HG02759 (cell line): ENCODE measurements at regions not wholly inside any gene's neighbourhood (a gene's known extent, or its start where the extent isn't known, plus 50 kb on each side); places are given as distances from the start of the nearest gene placed in this dataset.
"Not testable (repeated sequence)": the region's sequence is repeated elsewhere in the genome, so short reads cannot be mapped to it uniquely, and the experiment has no call there.

ENCODE experiments used
- ATAC-seq: cut with Tn5 transposase; IDR thresholded peaks from one replicate; pipeline ENCODE4 v1.9.1; 2021; ENCODE audit warnings: mild to moderate bottlenecking, moderate library complexity; ENCODE audit not compliant: unreplicated experiment

- no peak for ATAC-seq
Observed at GRCh38 chr16:85235991-85236817, 123.9 kb upstream of the CIBAR2 start.

DNA sequence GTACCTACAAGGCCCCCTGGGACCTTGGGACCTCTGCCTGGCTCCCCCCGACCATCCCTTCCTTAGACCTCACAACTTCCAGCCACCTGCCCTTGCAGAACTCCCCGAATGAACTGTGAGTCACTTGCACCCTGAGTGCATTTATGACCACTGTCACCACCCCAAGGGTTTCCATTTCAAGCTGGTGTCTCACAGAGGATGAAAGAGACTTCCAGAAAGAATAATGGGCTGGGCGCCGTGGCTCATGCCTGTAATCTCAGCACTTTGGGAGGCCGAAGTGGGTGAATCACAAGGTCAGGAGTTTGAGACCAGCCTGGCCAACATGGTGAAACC, 124.5 kb upstream of the CIBAR2 start:
- ATAC-seq, result no peak

DNA sequence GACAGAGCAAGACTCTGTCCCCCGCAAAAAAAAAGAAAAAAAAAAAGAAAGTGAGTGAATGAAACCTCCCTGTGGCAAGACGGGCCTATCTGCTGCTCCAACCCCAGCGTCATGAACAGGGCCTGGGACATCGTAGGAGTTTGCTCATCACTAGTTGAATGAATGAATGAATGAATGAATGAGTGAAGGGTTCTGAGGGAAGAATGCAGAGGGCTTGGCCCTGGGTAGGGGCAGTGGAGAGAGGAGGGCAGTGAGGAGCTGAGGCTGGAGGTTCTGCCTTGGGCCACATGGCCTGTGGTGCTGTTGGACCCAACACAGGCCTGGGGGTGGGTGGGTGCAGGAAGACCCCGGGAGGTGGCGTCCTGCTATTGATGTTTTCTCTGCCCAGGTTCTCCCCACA, 125.5 kb upstream of the CIBAR2 start:
- ATAC-seq, result no peak

DNA sequence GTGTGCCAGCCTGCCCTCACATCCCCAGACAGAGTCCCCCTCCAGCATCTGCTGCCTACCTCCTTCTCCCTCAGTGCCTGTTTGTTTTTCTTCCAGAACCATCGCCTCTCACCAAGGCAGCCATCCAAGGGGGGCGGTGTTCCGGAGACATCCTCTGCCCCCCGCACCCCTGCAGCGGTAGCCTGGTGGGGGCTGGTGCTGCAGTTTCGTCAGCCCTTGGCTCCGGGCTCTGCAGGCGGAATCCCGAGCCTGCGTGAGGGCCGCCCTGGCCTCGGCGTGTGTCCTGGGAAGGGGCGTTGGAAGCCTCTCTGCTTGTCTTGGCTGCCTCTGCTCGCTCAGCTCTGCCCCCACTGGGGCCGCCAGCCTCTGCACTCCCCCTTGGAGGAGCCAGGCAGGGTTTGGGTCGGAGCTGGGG, 126.0 kb upstream of the CIBAR2 start:
- ATAC-seq, result no peak

DNA sequence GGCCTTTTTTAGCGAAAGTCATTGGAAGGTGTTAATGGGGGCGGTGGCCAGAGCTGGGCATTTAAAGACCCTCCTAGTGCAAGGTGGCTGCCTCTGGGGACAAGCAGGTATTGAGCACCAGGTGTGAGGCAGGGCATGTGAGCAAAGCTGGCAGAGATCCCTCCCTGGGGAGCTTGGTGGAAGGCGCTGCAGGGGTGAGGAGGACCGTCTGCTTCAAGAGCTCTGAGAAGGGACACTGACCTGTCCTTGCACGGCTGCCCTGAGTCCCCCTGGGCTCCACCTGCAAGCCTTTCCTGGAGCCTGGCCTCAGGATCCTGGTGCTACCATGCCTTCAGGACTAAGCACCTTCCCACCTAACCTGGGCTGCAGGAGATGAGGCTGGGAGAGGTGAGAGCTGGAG, 127.0 kb upstream of the CIBAR2 start:
- no peak for ATAC-seq

DNA sequence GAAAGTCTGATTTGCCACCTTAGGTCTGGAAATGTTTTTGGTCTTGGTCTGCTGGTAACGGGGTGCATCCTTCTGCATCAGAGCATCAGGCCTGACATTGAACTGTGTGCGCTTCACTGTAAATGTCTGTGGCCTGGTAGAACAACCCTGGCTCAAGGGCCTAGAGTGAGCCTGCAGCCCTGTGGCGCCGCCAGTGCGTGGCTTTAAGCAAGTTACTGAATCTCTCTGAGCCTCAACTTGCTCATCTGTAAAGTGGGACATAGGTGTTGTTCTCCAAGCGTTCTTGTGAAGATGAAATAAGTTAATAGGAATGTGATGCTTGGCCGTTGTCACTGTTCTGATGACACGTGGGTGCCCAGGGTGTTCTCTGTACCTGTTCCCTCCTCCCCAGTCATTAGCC, 127.6 kb upstream of the CIBAR2 start:
- ATAC-seq, result no peak

GRCh38 chr16:85240982-85241924, 129.0 kb upstream of the CIBAR2 start:
- no peak for ATAC-seq

DNA sequence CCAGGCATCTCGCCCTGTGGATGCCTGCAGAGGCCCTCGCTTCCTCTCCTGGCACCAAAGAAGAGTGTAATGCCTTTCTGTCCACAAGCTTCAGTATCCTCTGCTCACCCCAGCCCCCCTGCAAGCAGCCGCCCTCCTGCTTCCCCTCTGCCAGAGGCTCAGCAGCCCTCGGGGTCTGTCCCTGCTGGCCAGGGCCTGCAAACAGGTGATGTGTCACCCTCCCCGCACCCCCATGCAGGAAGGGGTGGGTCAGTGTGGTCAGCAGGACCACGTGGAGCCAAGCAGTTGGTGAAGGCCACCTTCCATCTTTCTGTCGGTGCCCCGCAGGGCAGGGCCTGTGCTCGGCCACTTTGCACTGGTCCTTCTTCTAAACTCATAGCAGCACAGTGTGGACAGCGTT, 129.9 kb upstream of the CIBAR2 start:
- no peak for ATAC-seq

GRCh38 chr16:85243308-85243707, 131.0 kb upstream of the CIBAR2 start:
- ATAC-seq, result no peak

- not testable (repeated sequence) for ATAC-seq
Observed at GRCh38 chr16:85244452-85244851, 132.2 kb upstream of the CIBAR2 start.

DNA sequence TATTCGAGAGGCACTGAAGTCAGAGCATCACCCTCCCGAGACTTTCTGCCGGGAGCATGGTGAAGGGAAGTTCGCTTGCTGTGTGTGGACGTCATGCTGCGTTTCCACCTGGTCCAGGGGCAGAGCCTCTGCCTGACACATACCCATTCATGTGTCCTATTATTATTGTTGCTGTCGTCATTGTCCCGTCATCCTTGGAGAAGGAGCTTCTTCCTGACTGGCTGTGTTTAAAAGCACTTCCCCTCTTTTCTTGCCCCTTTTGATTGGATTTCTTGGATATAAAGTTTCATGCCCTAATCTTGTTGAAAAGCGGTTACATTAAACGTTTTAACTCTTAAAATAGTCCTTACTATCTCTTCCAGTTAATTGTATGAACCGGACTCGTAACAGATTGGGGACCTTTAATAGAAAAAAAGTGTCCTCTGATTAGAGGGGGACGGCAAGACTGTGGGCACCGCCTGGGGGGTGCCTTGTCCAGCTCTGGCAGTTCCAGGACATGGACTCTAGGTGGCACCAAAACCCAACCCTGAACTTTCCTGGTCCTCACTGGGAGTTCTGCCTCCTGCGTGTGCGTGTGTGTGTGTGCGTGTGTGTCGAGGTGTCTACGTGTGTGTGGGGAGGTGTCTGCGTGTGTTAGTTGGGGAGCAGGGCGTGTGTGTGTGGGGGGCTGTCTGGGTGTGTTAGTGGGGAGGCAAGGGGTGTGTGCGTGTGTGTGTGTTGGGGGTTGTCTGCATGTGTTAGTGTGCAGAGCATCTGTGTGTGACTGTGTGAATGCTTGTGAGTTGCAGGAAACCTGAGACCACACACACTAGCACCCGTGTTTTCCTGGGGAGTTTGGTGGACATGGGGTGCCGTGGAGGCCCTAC, 133.3 kb upstream of the CIBAR2 start:
- ATAC-seq, result no peak

DNA sequence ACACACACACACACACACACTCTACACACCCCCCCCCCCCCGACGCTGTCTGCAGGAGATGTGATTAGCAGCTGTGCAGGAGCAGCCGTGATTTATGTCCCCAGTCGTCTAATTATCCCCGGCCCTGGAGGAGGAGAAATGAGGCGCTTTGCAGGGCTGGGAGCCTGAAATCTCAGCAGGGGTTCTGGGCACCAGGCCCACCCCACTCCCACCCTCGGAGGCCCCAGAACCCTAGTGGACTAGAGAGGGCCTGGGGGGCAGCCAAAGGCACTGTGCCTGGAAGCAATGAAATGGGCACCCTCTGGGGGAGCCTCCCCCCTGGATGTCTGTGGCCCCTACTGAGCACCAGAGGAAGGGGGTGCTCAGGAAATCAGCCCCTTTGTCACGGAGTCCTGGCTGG, 134.2 kb upstream of the CIBAR2 start:
- ATAC-seq, result no peak

DNA sequence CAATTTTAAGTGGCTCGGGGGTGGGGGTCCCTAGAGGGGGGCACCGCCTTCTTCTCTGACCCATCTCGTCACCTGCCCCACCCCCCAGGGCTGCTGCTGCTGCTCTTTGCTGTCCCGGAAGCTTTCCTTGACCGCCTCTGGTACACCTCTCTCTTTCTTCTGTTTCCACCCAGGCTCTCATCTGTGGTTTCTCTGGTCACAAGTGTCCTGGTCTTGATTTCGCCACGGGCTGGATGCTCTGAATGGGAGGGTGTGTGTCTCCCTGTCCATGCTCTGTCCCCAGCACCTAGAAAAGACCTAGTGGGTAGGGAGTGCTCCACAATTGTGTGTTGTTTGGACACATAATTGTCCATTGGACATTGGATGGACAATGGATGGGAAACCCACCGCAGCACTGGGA, 134.7 kb upstream of the CIBAR2 start:
- ATAC-seq, result no peak

- no peak for ATAC-seq
Observed at GRCh38 chr16:85248342-85248741, 136.1 kb upstream of the CIBAR2 start.

GRCh38 chr16:85248857-85249256, 136.6 kb upstream of the CIBAR2 start:
- ATAC-seq, result no peak

- no peak for ATAC-seq
Observed at GRCh38 chr16:85249418-85250146, 137.3 kb upstream of the CIBAR2 start.

GRCh38 chr16:85250147-85250463, 137.8 kb upstream of the CIBAR2 start:
- no peak for ATAC-seq

DNA sequence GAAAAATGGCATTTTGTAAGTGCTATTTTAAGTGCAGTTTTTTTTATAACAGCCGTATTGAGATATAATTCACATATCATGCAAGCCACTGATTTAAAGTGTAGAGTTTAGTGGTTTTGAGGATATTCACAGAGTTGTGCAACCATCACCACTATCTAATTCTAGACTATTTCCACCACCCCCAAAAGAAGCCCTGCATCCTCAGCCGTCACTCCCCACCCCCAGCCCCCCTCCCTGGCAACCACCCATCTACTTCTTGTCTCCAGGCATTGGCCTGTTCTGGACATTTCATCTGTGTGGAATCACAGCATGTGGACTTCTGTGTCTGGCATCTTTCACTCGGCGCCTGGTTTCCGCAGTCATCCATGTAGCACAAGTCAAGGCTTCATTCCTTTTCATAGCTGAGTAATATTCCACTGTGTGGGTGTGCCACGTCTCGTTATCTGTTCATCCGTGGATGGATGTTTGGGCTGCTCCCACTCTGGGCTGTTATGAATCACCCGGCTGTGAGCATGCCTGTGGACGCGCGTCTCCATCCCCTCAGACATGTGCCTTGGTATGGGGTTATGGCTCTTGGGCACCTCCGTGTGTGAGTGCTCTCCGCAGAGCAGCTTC, 138.4 kb upstream of the CIBAR2 start:
- no peak for ATAC-seq

DNA sequence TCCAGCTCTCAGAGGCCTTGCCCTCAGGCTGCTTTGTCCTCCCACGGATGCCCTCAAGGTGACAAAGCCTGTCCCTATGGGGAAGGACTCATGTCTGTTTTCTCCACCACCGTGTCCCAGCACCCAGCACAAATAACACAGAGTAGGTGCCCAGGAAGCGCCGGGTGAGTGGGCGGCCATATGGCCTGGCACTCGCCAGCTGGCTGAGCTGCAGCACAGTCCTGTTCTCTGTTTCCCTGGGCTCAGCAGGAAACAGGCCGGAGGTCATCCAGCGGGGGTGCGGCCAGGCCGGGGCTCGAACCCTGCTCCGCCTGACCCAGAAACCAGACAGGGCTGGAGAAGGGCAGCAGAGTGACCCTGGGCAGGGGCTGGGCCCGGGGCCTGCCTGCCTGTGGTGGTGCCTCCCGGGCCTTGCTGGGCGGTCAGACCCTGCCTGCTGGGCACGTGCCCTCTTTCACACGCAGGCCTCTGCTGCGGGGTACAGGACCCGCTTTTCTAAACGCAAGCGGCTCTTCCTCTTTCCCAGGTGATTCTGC, 139.0 kb upstream of the CIBAR2 start:
- no peak for ATAC-seq

- no peak for ATAC-seq
Observed at GRCh38 chr16:85252014-85252413, 139.7 kb upstream of the CIBAR2 start.
